ENCODE measurements at regions not wholly inside any gene's neighbourhood (a gene's known extent, or its start where the extent isn't known, plus 50 kb on each side); places are given as distances from the start of the nearest gene placed in this dataset.

GRCh38 chr20:53751620-53752318 is 158.1 kb upstream of the ZNF217 start:
- Histone ChIP-seq H3K4me2 (ENCODE audit: low read depth, low read length) (peak overlapping the region; percentile 22; the same call in 1 of the 2 replicates), H2BK120ac (ENCODE audit: low read depth, low read length) (peak overlapping the region; percentile 95), H3K23ac (ENCODE audit: low read depth, low read length) (peak overlapping the region; percentile 86), H2BK15ac (ENCODE audit: low read depth, low read length) (peak overlapping the region; percentile 91), H3K56ac (ENCODE audit: extremely low read depth, insufficient read depth, low read length) (peak overlapping the region; percentile 47; the same call in 1 of the 2 replicates), H3K9me1 (ENCODE audit: insufficient read depth, low read length) (peaks cover 10% of the 10 kb centered on the region; the same call in 1 of the 2 replicates), H2BK5ac (ENCODE audit: low read depth, low read length, poor library complexity, severe bottlenecking) (peak overlapping the region; percentile 67), H2BK20ac (ENCODE audit: low read depth, low read length) (peak overlapping the region; percentile 97), H2AK9ac (replicated peaks; ENCODE audit: low read depth, low read length, poor library complexity) (no peak overlapping the region), H2AK5ac (ENCODE audit: low read depth, low read length) (peak overlapping the region; percentile 54; the same call in 1 of the 2 replicates), H3K36me3 (ENCODE audit: control insufficient read depth, insufficient read depth, low read length) (no peaks in the 10 kb centered on the region), H4K5ac (ENCODE audit: low read depth, low read length) (peak overlapping the region; percentile 67), H3K79me1 (ENCODE audit: low read depth in 1 of 2, low read length in 2 of 2) (no peaks in the 10 kb centered on the region), H3K18ac (ENCODE audit: low read depth, low read length) (peak overlapping the region; percentile 93), H3K4me1 (ENCODE audit: control insufficient read depth, insufficient read depth, low read length) (peaks cover 22% of the 10 kb centered on the region), H3K4me3 (ENCODE audit: insufficient read depth, low read depth, low read length) (no peak overlapping the region), H3K4ac (ENCODE audit: low read depth, low read length) (peak overlapping the region; percentile 95), H3K14ac (replicated peaks; ENCODE audit: low read depth, low read length) (peak overlapping the region; percentile 87), H4K91ac (ENCODE audit: insufficient read depth, low read depth, low read length) (peak overlapping the region; percentile 86), H2AFZ (replicated peaks; ENCODE audit: low read length, poor library complexity) (peak overlapping the region; percentile 75), H4K20me1 (ENCODE audit: insufficient read depth, low read length) (no peaks in the 10 kb centered on the region), H3K27ac (ENCODE audit: insufficient read depth, low read length) (peak overlapping the region; percentile 69), H3K9me3 (ENCODE audit: control insufficient read depth, insufficient read depth, low read length) (no peaks in the 10 kb centered on the region), H3K27me3 (ENCODE audit: control insufficient read depth, insufficient read depth, low read length) (no peaks in the 10 kb centered on the region), H3K9ac (ENCODE audit: low read depth, low read length) (peak overlapping the region; percentile 34; the same call in 1 of the 2 replicates), H4K8ac (ENCODE audit: low read depth in 2 of 2, low read length in 2 of 2) (peak overlapping the region; percentile 51 to 93)
- no CpG with 5 or more reads among the region's 9 CpGs for WGBS, 2 experiments (ENCODE audit: extremely low coverage in 2 of 2, insufficient read length in 1 of 2)
- in situ Hi-C loops (cut with MboI; ENCODE audit: low sequenced_read_pairs), result loop anchor here (10.0 kb wide), 1 partner anchor 167 kb away; no protein-coding TSS in a partner anchor
- no peak for DNase-seq
- CTCF ChIA-PET, result interaction anchor here (0.5 to 0.6 kb wide), 4 partner anchors 18 to 1566 kb away, joined by 3 to 6 read pairs (median 5); no protein-coding TSS in a partner anchor
- POLR2A ChIA-PET (ENCODE audit: unreplicated experiment), result no interaction called here
- no TSS peak for BruUV-seq (replicated peaks)
- ATAC-seq (ENCODE audit: low read depth), result no peak
- intact Hi-C loops (cut with micrococcal nuclease), result loop anchor here (5.0 kb wide), 1 partner anchor 166 kb away; no protein-coding TSS in a partner anchor
- dilution Hi-C loops (cut with HindIII; ENCODE audit: low sequenced_read_pairs, unreplicated experiment), result no loop called here
- no peak for TF ChIP-seq MXI1 (IDR thresholded peaks at IDR 0.05; ENCODE audit: borderline replicate concordance, low read depth, low read length)

Measured in IMR-90 (cell line).